NB4 (cell line): ENCODE measurements at regions not wholly inside any gene's neighbourhood (a gene's known extent, or its start where the extent isn't known, plus 50 kb on each side); places are given as distances from the start of the nearest gene placed in this dataset.

ENCODE experiments used
- MAX ChIP-seq: IDR thresholded peaks from 2 replicates; pipeline ENCODE4 v1.6.1; 2011; ENCODE audit warnings: low read depth, low read length
- TF ChIP-seq, protein P1 (sequence below): IDR thresholded peaks from one replicate; pipeline ENCODE4 v1.5.1; 2012; ENCODE audit warnings: low read depth, low read length

GRCh38 chr18:27667064-27667463 is 482.0 kb upstream of the CHST9 start:
- TF ChIP-seq, protein P1, sequence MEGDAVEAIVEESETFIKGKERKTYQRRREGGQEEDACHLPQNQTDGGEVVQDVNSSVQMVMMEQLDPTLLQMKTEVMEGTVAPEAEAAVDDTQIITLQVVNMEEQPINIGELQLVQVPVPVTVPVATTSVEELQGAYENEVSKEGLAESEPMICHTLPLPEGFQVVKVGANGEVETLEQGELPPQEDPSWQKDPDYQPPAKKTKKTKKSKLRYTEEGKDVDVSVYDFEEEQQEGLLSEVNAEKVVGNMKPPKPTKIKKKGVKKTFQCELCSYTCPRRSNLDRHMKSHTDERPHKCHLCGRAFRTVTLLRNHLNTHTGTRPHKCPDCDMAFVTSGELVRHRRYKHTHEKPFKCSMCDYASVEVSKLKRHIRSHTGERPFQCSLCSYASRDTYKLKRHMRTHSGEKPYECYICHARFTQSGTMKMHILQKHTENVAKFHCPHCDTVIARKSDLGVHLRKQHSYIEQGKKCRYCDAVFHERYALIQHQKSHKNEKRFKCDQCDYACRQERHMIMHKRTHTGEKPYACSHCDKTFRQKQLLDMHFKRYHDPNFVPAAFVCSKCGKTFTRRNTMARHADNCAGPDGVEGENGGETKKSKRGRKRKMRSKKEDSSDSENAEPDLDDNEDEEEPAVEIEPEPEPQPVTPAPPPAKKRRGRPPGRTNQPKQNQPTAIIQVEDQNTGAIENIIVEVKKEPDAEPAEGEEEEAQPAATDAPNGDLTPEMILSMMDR: no peak
- no peak for TF ChIP-seq MAX
